GM23248 (cell line): ENCODE measurements at regions not wholly inside any gene's neighbourhood (a gene's known extent, or its start where the extent isn't known, plus 50 kb on each side); places are given as distances from the start of the nearest gene placed in this dataset.
A peak's percentile ranks its signal among the peaks of the same experiment; 100 is the strongest.

Source experiments
- DNase-seq: peaks from one replicate; pipeline ENCODE4 v3.0.0-alpha.2; 2015
- H2AFZ ChIP-seq: fragments of 200-600 bp; sonication (generic); 2 replicates; pipeline ENCODE4 v1.6.1; 2016; ENCODE audit warnings: antibody characterized with exemption
- H3F3A ChIP-seq: fragments of 200-600 bp; sonication (generic); 2 replicates; pipeline ENCODE4 v1.6.1; 2016; ENCODE audit warnings: mild to moderate bottlenecking, antibody characterized with exemption, mixed run types; ENCODE audit not compliant: insufficient read depth
- H3K27ac ChIP-seq: fragments of 200-600 bp; sonication (generic); 2 replicates; pipeline ENCODE4 v1.5.1; 2016; ENCODE audit warnings: mild to moderate bottlenecking
- H3K27me3 ChIP-seq: fragments of 200-600 bp; sonication (generic); replicated peaks from 2 replicates; pipeline ENCODE4 v1.6.1; 2016; ENCODE audit warnings: mild to moderate bottlenecking; ENCODE audit not compliant: insufficient read depth
- H3K36me3 ChIP-seq: fragments of 200-600 bp; sonication (generic); 2 replicates; pipeline ENCODE4 v1.6.1; 2016; ENCODE audit warnings: low read depth, mild to moderate bottlenecking
- H3K4me1 ChIP-seq: fragments of 200-600 bp; sonication (generic); 2 replicates; pipeline ENCODE4 v1.6.1; 2016; ENCODE audit warnings: mild to moderate bottlenecking; ENCODE audit not compliant: insufficient read depth
- H3K4me2 ChIP-seq: fragments of 200-600 bp; sonication (generic); one replicate; pipeline ENCODE4 v1.6.1; 2016; ENCODE audit warnings: mild to moderate bottlenecking; ENCODE audit not compliant: unreplicated experiment
- H3K4me3 ChIP-seq: fragments of 200-600 bp; sonication (generic); 2 replicates; pipeline ENCODE4 v1.5.1; 2016; ENCODE audit warnings: mild to moderate bottlenecking
- H3K79me2 ChIP-seq: fragments of 200-600 bp; sonication (generic); 2 replicates; pipeline ENCODE4 v1.6.1; 2016; ENCODE audit warnings: mild to moderate bottlenecking; ENCODE audit not compliant: insufficient read depth
- H3K9ac ChIP-seq: fragments of 200-600 bp; sonication (generic); 2 replicates; pipeline ENCODE4 v1.6.1; 2016; ENCODE audit warnings: mild to moderate bottlenecking
- H3K9me2 ChIP-seq: fragments of 200-600 bp; sonication (generic); 2 replicates; pipeline ENCODE4 v1.6.1; 2016; ENCODE audit warnings: mixed run types, mild to moderate bottlenecking, moderate library complexity; ENCODE audit not compliant: insufficient read depth
- H3K9me3 ChIP-seq: fragments of 200-600 bp; sonication (generic); one replicate; pipeline ENCODE4 v1.6.1; 2017; ENCODE audit warnings: low read depth
- H4K20me1 ChIP-seq: fragments of 200-600 bp; sonication (generic); 2 replicates; pipeline ENCODE4 v1.6.0; 2016; ENCODE audit not compliant: insufficient read depth
- EZH2 ChIP-seq: fragments of 200-600 bp; sonication (generic); IDR thresholded peaks from 2 replicates; pipeline ENCODE4 v1.6.1; 2018; ENCODE audit warnings: antibody characterized with exemption, mild to moderate bottlenecking; ENCODE audit not compliant: insufficient read depth, poor library complexity, severe bottlenecking
- EZH2phosphoT487 ChIP-seq: fragments of 200-600 bp; sonication (generic); IDR thresholded peaks from 2 replicates; pipeline ENCODE4 v1.6.1; 2018; ENCODE audit warnings: antibody characterized with exemption, moderate library complexity, mild to moderate bottlenecking, low read depth; ENCODE audit not compliant: insufficient read depth
- WGBS, 2 experiments: methylation state at CpG; one replicate each; pipeline ENCODE4 v1.1.6; 2015 to 2017; ENCODE audit warnings: low lambda C conversion rate in 2 of 2, low coverage in 1 of 2; ENCODE audit errors: missing lambda C conversion rate in 2 of 2; 5-methylcytosine and 5-hydroxymethylcytosine counted together
- in situ Hi-C: fragments of 300-500 bp; cut with MboI; formaldehyde crosslinking; loops from 2 replicates; pipeline ENCODE4 v1.15.0; 2020

DNA sequence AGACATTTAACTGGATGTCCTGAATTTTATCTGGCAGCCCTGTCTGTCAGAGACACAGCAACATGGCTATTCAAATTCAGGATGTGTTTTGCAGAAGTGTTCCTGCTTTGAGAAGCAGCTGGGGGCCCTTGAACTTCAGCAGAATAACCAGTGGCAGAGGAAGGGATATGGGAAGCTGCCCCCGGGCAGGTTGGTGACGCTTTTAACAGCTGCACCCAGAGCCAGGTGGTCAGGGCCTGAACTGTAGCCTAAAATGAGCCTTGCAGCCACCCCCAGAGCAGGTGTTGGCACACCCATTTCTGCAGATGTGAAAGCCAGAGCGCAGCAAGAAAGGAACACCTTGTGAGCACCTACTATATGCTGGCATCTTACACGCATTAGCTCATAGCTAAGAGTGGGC, 128.7 kb upstream of the BOD1 start:
- no peaks in the 10 kb centered on the region for H3K9me2 ChIP-seq
- no peaks in the 10 kb centered on the region for H3K79me2 ChIP-seq
- peaks cover 9% of the 10 kb centered on the region for H3K4me1 ChIP-seq
- in situ Hi-C loops = no loop called here
- H2AFZ ChIP-seq = no peak overlapping the region
- H3K9me3 ChIP-seq = no peaks in the 10 kb centered on the region
- H3K27me3 ChIP-seq = no peaks in the 10 kb centered on the region
- no peak overlapping the region for H3K9ac ChIP-seq
- 81% methylated on average over 4 of the region's 4 CpGs for WGBS, 2 experiments
- H3F3A ChIP-seq = no peaks in the 10 kb centered on the region
- no peak overlapping the region for H3K4me2 ChIP-seq
- no peaks in the 10 kb centered on the region for H4K20me1 ChIP-seq
- H3K27ac ChIP-seq = no peak overlapping the region
- no peak for DNase-seq
- TF ChIP-seq EZH2phosphoT487 (no peak), EZH2 (no peak)
- no peak overlapping the region for H3K4me3 ChIP-seq
- no peaks in the 10 kb centered on the region for H3K36me3 ChIP-seq

DNA sequence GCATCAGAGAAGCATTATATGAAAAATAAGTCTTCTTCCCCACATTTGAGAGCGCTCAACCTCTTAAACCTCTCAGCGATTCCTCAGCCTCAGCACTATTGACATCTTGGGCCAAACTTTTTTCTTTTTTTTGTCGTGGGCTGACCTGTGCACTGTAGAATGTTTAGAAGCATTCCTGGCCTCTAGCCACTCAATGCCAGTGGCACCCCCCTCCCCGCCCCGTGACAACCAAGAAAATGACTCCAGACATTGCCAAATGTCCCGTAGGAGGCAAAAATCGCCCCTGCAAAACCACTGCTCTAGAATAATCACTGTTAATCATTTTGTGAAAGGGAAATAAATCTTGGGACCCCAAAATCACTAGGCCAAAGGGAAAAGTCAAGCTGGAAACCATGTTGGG, 129.1 kb upstream of the BOD1 start:
- Histone ChIP-seq H4K20me1 (no peaks in the 10 kb centered on the region), H3K36me3 (no peaks in the 10 kb centered on the region), H3K9me3 (no peaks in the 10 kb centered on the region), H3K4me3 (no peak overlapping the region), H3K27me3 (no peaks in the 10 kb centered on the region), H3K9ac (no peak overlapping the region), H2AFZ (no peak overlapping the region), H3K27ac (no peak overlapping the region), H3K4me1 (peaks cover 9% of the 10 kb centered on the region), H3K9me2 (no peaks in the 10 kb centered on the region), H3K4me2 (no peak overlapping the region), H3K79me2 (no peaks in the 10 kb centered on the region), H3F3A (no peaks in the 10 kb centered on the region)
- in situ Hi-C loops = no loop called here
- TF ChIP-seq EZH2 (no peak), EZH2phosphoT487 (no peak)
- DNase-seq = no peak
- WGBS, 2 experiments = 75 to 79% methylated on average over 7 of the region's 7 CpGs

DNA sequence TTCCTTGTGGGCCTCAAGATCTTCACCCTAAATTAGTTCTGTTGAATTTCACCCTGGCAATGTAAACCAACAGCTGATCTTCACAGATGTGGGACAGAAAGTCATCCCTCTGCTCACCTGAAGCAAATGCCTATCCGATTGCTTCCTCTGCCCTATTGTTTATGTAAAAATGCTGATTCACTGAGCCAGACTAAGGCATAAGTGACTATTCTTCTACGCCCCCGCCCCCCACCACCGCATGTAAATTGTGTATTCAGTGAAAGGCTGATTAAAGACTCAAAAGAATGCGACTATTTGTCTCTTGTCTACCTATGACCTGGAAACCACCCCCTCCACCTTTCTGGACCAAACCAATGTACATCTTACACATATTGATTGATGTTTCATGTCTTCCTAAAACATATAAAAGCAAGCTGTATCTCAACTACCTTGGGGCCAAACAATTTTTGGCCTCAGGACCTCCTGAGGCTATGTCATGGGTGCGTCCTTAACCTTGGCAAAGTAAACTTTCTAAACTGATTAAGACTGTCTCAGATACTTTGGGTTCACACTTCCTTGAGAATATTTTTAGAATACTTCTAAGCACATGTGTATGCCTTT, 129.7 kb upstream of the BOD1 start:
- Histone ChIP-seq H3K27me3 (no peaks in the 10 kb centered on the region), H3K4me3 (no peak overlapping the region), H3K9me2 (no peaks in the 10 kb centered on the region), H3F3A (no peaks in the 10 kb centered on the region), H3K9ac (no peak overlapping the region), H3K4me2 (no peak overlapping the region), H3K9me3 (no peaks in the 10 kb centered on the region), H3K4me1 (peaks cover 9% of the 10 kb centered on the region), H3K27ac (no peak overlapping the region), H3K79me2 (no peaks in the 10 kb centered on the region), H3K36me3 (no peaks in the 10 kb centered on the region), H4K20me1 (no peaks in the 10 kb centered on the region), H2AFZ (0 out of 2 replicates have a peak overlapping the region, but pooled peaks have one; percentile 14)
- DNase-seq = peak; percentile 46
- TF ChIP-seq EZH2phosphoT487 (no peak), EZH2 (no peak)
- in situ Hi-C loops = no loop called here
- 59 to 61% methylated on average over 6 of the region's 6 CpGs for WGBS, 2 experiments

DNA sequence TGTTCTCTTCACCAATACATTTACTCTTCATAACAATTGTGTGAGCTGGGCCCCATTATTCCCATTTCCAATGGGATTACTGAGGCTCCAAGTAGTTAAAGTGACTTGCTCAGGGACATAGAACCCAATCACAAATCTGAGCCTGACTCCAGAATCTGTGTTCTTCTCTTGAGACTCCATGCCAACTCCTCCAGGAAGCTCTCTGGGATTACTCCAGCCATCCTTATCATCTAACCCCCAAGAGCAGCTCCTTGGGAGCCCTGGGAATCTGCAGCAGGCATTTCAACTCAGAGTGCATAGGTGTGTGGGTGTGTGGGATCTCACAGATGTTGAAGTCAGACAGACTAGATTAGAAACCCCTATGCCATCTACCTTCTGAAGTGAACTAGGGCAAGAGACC, 131.4 kb upstream of the BOD1 start:
- no peaks in the 10 kb centered on the region for H4K20me1 ChIP-seq
- H3K27me3 ChIP-seq = no peaks in the 10 kb centered on the region
- H3K79me2 ChIP-seq = no peaks in the 10 kb centered on the region
- in situ Hi-C loops = no loop called here
- no peak overlapping the region for H3K4me3 ChIP-seq
- no peak overlapping the region for H3K9ac ChIP-seq
- no peak for TF ChIP-seq EZH2phosphoT487
- DNase-seq = no peak
- peaks cover 9% of the 10 kb centered on the region for H3K4me1 ChIP-seq
- H3K9me2 ChIP-seq = no peaks in the 10 kb centered on the region
- H3K27ac ChIP-seq = no peak overlapping the region
- H3K36me3 ChIP-seq = no peaks in the 10 kb centered on the region
- no peak overlapping the region for H2AFZ ChIP-seq
- no peak overlapping the region for H3K4me2 ChIP-seq
- H3K9me3 ChIP-seq = no peaks in the 10 kb centered on the region
- H3F3A ChIP-seq = no peaks in the 10 kb centered on the region

DNA sequence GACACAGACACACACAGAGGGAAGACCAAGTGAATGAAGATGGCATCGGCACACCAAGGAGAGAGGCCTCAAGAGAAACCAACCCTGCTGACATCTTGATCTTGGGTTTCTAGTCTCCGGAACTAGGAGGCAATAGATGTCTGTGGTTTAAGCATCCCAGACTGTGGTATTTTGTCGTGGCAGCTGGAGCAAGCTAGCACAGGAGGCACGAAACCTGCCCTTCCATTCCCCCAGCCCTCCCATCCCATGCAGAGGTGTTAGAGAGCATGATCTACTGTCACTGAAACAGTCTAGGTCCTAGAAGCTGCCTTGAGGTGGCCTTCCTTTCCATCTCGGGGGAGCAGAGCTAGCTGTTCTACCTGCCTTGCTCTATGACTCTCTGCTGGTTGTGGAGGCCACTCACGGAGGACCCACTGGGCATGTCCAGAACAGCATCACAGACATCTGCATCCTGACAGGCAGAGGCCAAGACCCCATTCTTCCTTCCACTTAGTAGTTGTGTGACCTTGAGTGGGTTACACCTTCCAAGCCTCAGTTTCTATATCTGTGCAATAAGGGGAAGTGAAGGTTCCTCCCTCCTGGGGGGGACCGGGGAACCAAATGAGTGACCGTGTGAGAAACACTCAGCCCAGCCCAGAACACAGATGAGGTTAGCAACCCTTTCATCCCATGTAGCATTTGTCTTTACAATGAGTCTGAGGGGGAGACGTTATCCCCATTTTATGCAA, 134.3 kb upstream of the BOD1 start:
- TF ChIP-seq EZH2phosphoT487 = no peak
- TF ChIP-seq EZH2 = no peak
- H3K79me2 ChIP-seq = no peaks in the 10 kb centered on the region
- no peak overlapping the region for H3K9ac ChIP-seq
- H3F3A ChIP-seq = no peaks in the 10 kb centered on the region
- no peaks in the 10 kb centered on the region for H3K27me3 ChIP-seq
- in situ Hi-C loops = no loop called here
- no peaks in the 10 kb centered on the region for H3K36me3 ChIP-seq
- H3K4me1 ChIP-seq = peaks cover 5% of the 10 kb centered on the region; the same call in 1 of the 2 replicates
- no peak overlapping the region for H2AFZ ChIP-seq
- no peak overlapping the region for H3K27ac ChIP-seq
- 78 to 80% methylated on average over 9 of the region's 9 CpGs for WGBS, 2 experiments
- no peaks in the 10 kb centered on the region for H3K9me2 ChIP-seq
- H3K4me2 ChIP-seq = no peak overlapping the region
- no peaks in the 10 kb centered on the region for H3K9me3 ChIP-seq
- DNase-seq = no peak
- H4K20me1 ChIP-seq = no peaks in the 10 kb centered on the region
- no peak overlapping the region for H3K4me3 ChIP-seq
